ENCODE measurements at regions not wholly inside any gene's neighbourhood (a gene's known extent, or its start where the extent isn't known, plus 50 kb on each side); places are given as distances from the start of the nearest gene placed in this dataset.
"Not testable (repeated sequence)": the region's sequence is repeated elsewhere in the genome, so short reads cannot be mapped to it uniquely, and the experiment has no call there.

- H3K4me1 ChIP-seq: no peaks in the 10 kb centered on the region
- H3K4me2 ChIP-seq (ENCODE audit: low read length): no peak overlapping the region
- H3K36me3 ChIP-seq (ENCODE audit: control insufficient read depth, insufficient read depth, low read length): no peaks in the 10 kb centered on the region
- no peak for TF ChIP-seq CTCF (IDR thresholded peaks at IDR 0.05)
- H3K27ac ChIP-seq: no peak overlapping the region
- H3K9me3 ChIP-seq (ENCODE audit: control insufficient read depth, low read length): no peaks in the 10 kb centered on the region
- no peaks in the 10 kb centered on the region for H3K79me2 ChIP-seq
- no peaks in the 10 kb centered on the region for H3K27me3 ChIP-seq (ENCODE audit: control insufficient read depth, insufficient read depth, low read length)
- no peak overlapping the region for H3K9ac ChIP-seq
- H3K4me3 ChIP-seq (ENCODE audit: low read depth, low read length): no peak overlapping the region
- no peak overlapping the region for H2AFZ ChIP-seq
These were observed 435.3 kb downstream of the CD83 start for GRCh38 chr6:14552891-14553290.

GRCh38 chr6:14553515-14553914 is 435.9 kb downstream of the CD83 start:
- Histone ChIP-seq H3K9me3 (ENCODE audit: control insufficient read depth, low read length) (no peaks in the 10 kb centered on the region), H3K9ac (no peak overlapping the region), H3K4me2 (ENCODE audit: low read length) (no peak overlapping the region), H3K4me1 (no peaks in the 10 kb centered on the region), H3K36me3 (ENCODE audit: control insufficient read depth, insufficient read depth, low read length) (no peaks in the 10 kb centered on the region), H2AFZ (no peak overlapping the region), H3K27me3 (ENCODE audit: control insufficient read depth, insufficient read depth, low read length) (no peaks in the 10 kb centered on the region), H3K79me2 (no peaks in the 10 kb centered on the region), H3K4me3 (ENCODE audit: low read depth, low read length) (no peak overlapping the region), H3K27ac (no peak overlapping the region)
- TF ChIP-seq CTCF (IDR thresholded peaks at IDR 0.05): no peak

- Histone ChIP-seq H3K36me3 (ENCODE audit: control insufficient read depth, insufficient read depth, low read length) (no peaks in the 10 kb centered on the region), H3K9me3 (ENCODE audit: control insufficient read depth, low read length) (no peaks in the 10 kb centered on the region), H3K4me3 (ENCODE audit: low read depth, low read length) (no peak overlapping the region), H3K4me1 (no peaks in the 10 kb centered on the region), H3K27me3 (ENCODE audit: control insufficient read depth, insufficient read depth, low read length) (no peaks in the 10 kb centered on the region), H3K79me2 (no peaks in the 10 kb centered on the region), H3K27ac (no peak overlapping the region), H3K9ac (no peak overlapping the region), H3K4me2 (ENCODE audit: low read length) (no peak overlapping the region), H2AFZ (no peak overlapping the region)
- no peak for TF ChIP-seq CTCF (IDR thresholded peaks at IDR 0.05)
These were observed 438.2 kb downstream of the CD83 start for GRCh38 chr6:14555804-14556203.

GRCh38 chr6:14559746-14560536 is 442.4 kb downstream of the CD83 start:
- Histone ChIP-seq H3K27ac (no peak overlapping the region), H3K79me2 (no peaks in the 10 kb centered on the region), H3K4me2 (ENCODE audit: low read length) (no peak overlapping the region), H3K36me3 (ENCODE audit: control insufficient read depth, insufficient read depth, low read length) (no peaks in the 10 kb centered on the region), H3K4me3 (ENCODE audit: low read depth, low read length) (no peak overlapping the region), H2AFZ (no peak overlapping the region), H3K27me3 (ENCODE audit: control insufficient read depth, insufficient read depth, low read length) (no peaks in the 10 kb centered on the region), H3K9ac (no peak overlapping the region), H3K4me1 (no peaks in the 10 kb centered on the region), H3K9me3 (ENCODE audit: control insufficient read depth, low read length) (no peaks in the 10 kb centered on the region)
- no peak for TF ChIP-seq CTCF (IDR thresholded peaks at IDR 0.05)

- H3K27me3 ChIP-seq (ENCODE audit: control insufficient read depth, insufficient read depth, low read length); H2AFZ ChIP-seq; H3K36me3 ChIP-seq (ENCODE audit: control insufficient read depth, insufficient read depth, low read length); H3K79me2 ChIP-seq; H3K4me3 ChIP-seq (ENCODE audit: low read depth, low read length); H3K9ac ChIP-seq; H3K4me2 ChIP-seq (ENCODE audit: low read length); H3K27ac ChIP-seq; H3K4me1 ChIP-seq; H3K9me3 ChIP-seq (ENCODE audit: control insufficient read depth, low read length): not testable (repeated sequence)
These were observed 444.0 kb downstream of the CD83 start for GRCh38 chr6:14561563-14561962.

All from parathyroid adenoma (tissue), 2 donors.